H9 (cell line): ENCODE measurements at regions not wholly inside any gene's neighbourhood (a gene's known extent, or its start where the extent isn't known, plus 50 kb on each side); places are given as distances from the start of the nearest gene placed in this dataset.

ENCODE experiments used
- DNase-seq: peaks from one replicate; pipeline ENCODE4 v3.0.0-alpha.2; 2017
- H2AFZ ChIP-seq: one replicate; pipeline ENCODE4 v1.6.1; 2013; ENCODE audit warnings: mild to moderate bottlenecking, low read length, control low read depth, moderate library complexity
- H2AK5ac ChIP-seq: 2 replicates; pipeline ENCODE4 v1.6.1; 2013; ENCODE audit warnings: low read length, control low read depth, mixed read lengths; ENCODE audit not compliant: insufficient read length
- H2BK120ac ChIP-seq: one replicate; pipeline ENCODE4 v1.6.1; 2013; ENCODE audit warnings: low read depth, mild to moderate bottlenecking, low read length, control low read depth, inconsistent platforms; ENCODE audit not compliant: poor library complexity, severe bottlenecking
- H2BK12ac ChIP-seq: 2 replicates; pipeline ENCODE4 v1.6.1; 2013; ENCODE audit warnings: low read length, control low read depth, mixed read lengths, low read depth; ENCODE audit not compliant: insufficient read length
- H2BK15ac ChIP-seq: 2 replicates; pipeline ENCODE4 v1.6.1; 2013; ENCODE audit warnings: low read depth, low read length, control low read depth
- H2BK20ac ChIP-seq: one replicate; pipeline ENCODE4 v1.6.1; 2013; ENCODE audit warnings: low read depth, mild to moderate bottlenecking, low read length, control low read depth, inconsistent platforms; ENCODE audit not compliant: poor library complexity, severe bottlenecking
- H2BK5ac ChIP-seq: 2 replicates; pipeline ENCODE4 v1.6.1; 2013; ENCODE audit warnings: low read length, control low read depth, mixed read lengths; ENCODE audit not compliant: insufficient read length
- H3K14ac ChIP-seq: 2 replicates; pipeline ENCODE4 v1.6.1; 2013; ENCODE audit warnings: low read length, control low read depth; ENCODE audit not compliant: insufficient read depth
- H3K18ac ChIP-seq: 2 replicates; pipeline ENCODE4 v1.6.1; 2013; ENCODE audit warnings: low read depth, mild to moderate bottlenecking, mixed read lengths, low read length, control low read depth; ENCODE audit not compliant: insufficient read length
- H3K23ac ChIP-seq: 2 replicates; pipeline ENCODE4 v1.6.1; 2013; ENCODE audit warnings: low read length, control low read depth, mixed read lengths, low read depth; ENCODE audit not compliant: insufficient read length
- H3K23me2 ChIP-seq: 2 replicates; pipeline ENCODE4 v1.6.1; 2013; ENCODE audit warnings: low read depth, mild to moderate bottlenecking, mixed read lengths, low read length, control low read depth; ENCODE audit not compliant: insufficient read length, poor library complexity, severe bottlenecking
- H3K27ac ChIP-seq: 2 replicates; pipeline ENCODE4 v1.5.1; 2013; ENCODE audit warnings: low read length, control low read depth, mixed read lengths, low read depth; ENCODE audit not compliant: insufficient read length
- H3K27me3 ChIP-seq: 2 replicates; pipeline ENCODE4 v1.6.1; 2013; ENCODE audit warnings: low read length, control low read depth, inconsistent platforms; ENCODE audit not compliant: insufficient read depth
- H3K4ac ChIP-seq: 2 replicates; pipeline ENCODE4 v1.6.1; 2013; ENCODE audit warnings: low read depth, mild to moderate bottlenecking, control low read depth, inconsistent platforms, low read length, moderate library complexity
- H3K4me1 ChIP-seq: 2 replicates; pipeline ENCODE4 v1.6.1; 2013; ENCODE audit warnings: low read length, control low read depth, inconsistent platforms; ENCODE audit not compliant: insufficient read depth
- H3K4me2 ChIP-seq: 2 replicates; pipeline ENCODE4 v1.6.1; 2013; ENCODE audit warnings: low read length, control low read depth, mixed read lengths; ENCODE audit not compliant: insufficient read length, insufficient read depth
- H3K56ac ChIP-seq: 2 replicates; pipeline ENCODE4 v1.6.1; 2013; ENCODE audit warnings: low read depth, mild to moderate bottlenecking, mixed read lengths, low read length, control low read depth; ENCODE audit not compliant: insufficient read length
- H3K79me1 ChIP-seq: 2 replicates; pipeline ENCODE4 v1.6.1; 2013; ENCODE audit warnings: low read depth, mild to moderate bottlenecking, moderate library complexity, low read length, control low read depth, inconsistent platforms; ENCODE audit not compliant: insufficient read depth, poor library complexity, severe bottlenecking
- H3K79me2 ChIP-seq: 2 replicates; pipeline ENCODE4 v1.6.1; 2013; ENCODE audit warnings: low read length, control low read depth, inconsistent platforms; ENCODE audit not compliant: insufficient read depth
- H3K9ac ChIP-seq: 2 replicates; pipeline ENCODE4 v1.6.1; 2013; ENCODE audit warnings: low read length, control low read depth, mixed read lengths; ENCODE audit not compliant: insufficient read length; ENCODE audit errors: extremely low read depth
- H3K9me3 ChIP-seq: one replicate; pipeline ENCODE4 v1.6.1; 2013; ENCODE audit warnings: low read depth, low read length, inconsistent platforms; ENCODE audit not compliant: control insufficient read depth
- H3T11ph ChIP-seq: one replicate; pipeline ENCODE4 v1.6.1; 2013; ENCODE audit warnings: mild to moderate bottlenecking, low read length, control low read depth, inconsistent platforms
- H4K20me1 ChIP-seq: one replicate; pipeline ENCODE4 v1.6.1; 2013; ENCODE audit not compliant: control insufficient read depth, insufficient read length, insufficient read depth
- H4K5ac ChIP-seq: 2 replicates; pipeline ENCODE4 v1.6.1; 2013; ENCODE audit warnings: low read depth, mild to moderate bottlenecking, mixed read lengths, low read length, control low read depth; ENCODE audit not compliant: insufficient read length
- H4K8ac ChIP-seq: replicated peaks from 2 replicates; pipeline ENCODE4 v1.6.1; 2013; ENCODE audit warnings: low read length, control low read depth, mixed read lengths, low read depth; ENCODE audit not compliant: insufficient read length
- H4K91ac ChIP-seq: 2 replicates; pipeline ENCODE4 v1.6.1; 2013; ENCODE audit warnings: low read depth, mild to moderate bottlenecking, moderate library complexity, mixed read lengths, low read length, control low read depth; ENCODE audit not compliant: insufficient read length
- H3K27ac Mint-ChIP-seq, 3 experiments: 2 replicates in 2 of 3; 3 replicates in 1 of 3; pipeline ENCODE4 v1.8.0; 2020 to 2021; ENCODE audit warnings: mixed read lengths in 3 of 3, mild to moderate bottlenecking in 1 of 3, moderate library complexity in 1 of 3
- H3K27me3 Mint-ChIP-seq: 2 replicates; pipeline ENCODE4 v1.8.0; 2021; ENCODE audit warnings: low read depth, mild to moderate bottlenecking, moderate library complexity, mixed read lengths
- H3K36me3 Mint-ChIP-seq, 3 experiments: 2 replicates in 2 of 3; 3 replicates in 1 of 3; pipeline ENCODE4 v1.8.0; 2020 to 2021; ENCODE audit warnings: low read depth in 3 of 3, mixed read lengths in 3 of 3; ENCODE audit not compliant: insufficient read depth in 1 of 3
- H3K4me1 Mint-ChIP-seq, 2 experiments: 2 replicates each; pipeline ENCODE4 v1.8.0; 2020; ENCODE audit warnings: mixed read lengths in 2 of 2
- H3K4me3 Mint-ChIP-seq, 2 experiments: 2 replicates in 1 of 2; 3 replicates in 1 of 2; pipeline ENCODE4 v1.8.0; 2020 to 2021; ENCODE audit warnings: mild to moderate bottlenecking in 2 of 2, mixed read lengths in 2 of 2, moderate library complexity in 1 of 2
- H3K9me3 Mint-ChIP-seq, 2 experiments: 2 replicates in 1 of 2; 3 replicates in 1 of 2; pipeline ENCODE4 v1.8.0; 2020; ENCODE audit warnings: mild to moderate bottlenecking in 2 of 2, mixed read lengths in 2 of 2, moderate library complexity in 1 of 2
- CTCF ChIP-seq: fragments of 200-600 bp; sonication (generic); conservative IDR thresholded peaks from 3 replicates; pipeline ENCODE4 v1.8.0; 2021; ENCODE audit warnings: antibody characterized with exemption, mild to moderate bottlenecking

- Histone ChIP-seq H3K27ac (no peak overlapping the region), H4K20me1 (no peaks in the 10 kb centered on the region), H3K9me3 (no peaks in the 10 kb centered on the region), H3K4me1 (no peaks in the 10 kb centered on the region), H2BK20ac (no peak overlapping the region), H2AFZ (no peak overlapping the region), H3K18ac (no peak overlapping the region), H3K4ac (no peak overlapping the region), H2BK12ac (no peak overlapping the region), H3K9ac (no peak overlapping the region), H4K5ac (no peak overlapping the region), H3K23me2 (peaks cover 2% of the 10 kb centered on the region), H2BK15ac (no peak overlapping the region), H4K91ac (no peak overlapping the region), H3K27me3 (no peaks in the 10 kb centered on the region), H3K14ac (no peak overlapping the region), H4K8ac (no peak overlapping the region), H2BK5ac (no peak overlapping the region), H3K79me2 (no peaks in the 10 kb centered on the region), H2AK5ac (no peak overlapping the region), H3K4me2 (no peak overlapping the region), H3T11ph (no peak overlapping the region), H3K79me1 (no peaks in the 10 kb centered on the region), H3K23ac (no peak overlapping the region), H2BK120ac (no peak overlapping the region), H3K56ac (no peak overlapping the region)
- no peak overlapping the region; a peak in 1 of 7 replicates for H3K27ac Mint-ChIP-seq
- no peak overlapping the region for H3K4me3 Mint-ChIP-seq
- H3K4me1 Mint-ChIP-seq, result peaks cover 0 to 11% of the 10 kb centered on the region in 2 experiments; a peak in 1 of 4 replicates
- H3K27me3 Mint-ChIP-seq, result no peaks in the 10 kb centered on the region
- H3K9me3 Mint-ChIP-seq, result peaks cover 0 to 2% of the 10 kb centered on the region in 2 experiments; a peak in 1 of 5 replicates
- no peak for DNase-seq
- no peaks in the 10 kb centered on the region for H3K36me3 Mint-ChIP-seq
- no peak for TF ChIP-seq CTCF
These were observed 210.0 kb downstream of the ZC3H11B start for GRCh38 chr1:219402925-219403324.
